CD4-positive, alpha-beta memory T cell (primary cell): ENCODE measurements at regions not wholly inside any gene's neighbourhood (a gene's known extent, or its start where the extent isn't known, plus 50 kb on each side); places are given as distances from the start of the nearest gene placed in this dataset.
"Not testable (repeated sequence)": the region's sequence is repeated elsewhere in the genome, so short reads cannot be mapped to it uniquely, and the experiment has no call there.

Source experiments
- CTCF ChIA-PET: fragments of 350-600 bp; sonication (Branson Sonifier 250); formaldehyde crosslinking; loops from one replicate; lab custom pipeline; 2021; ENCODE audit warnings: inconsistent platforms; ENCODE audit not compliant: partially characterized antibody; lab: Charles Lee
- POLR2A ChIA-PET: fragments of 350-600 bp; sonication (Branson Sonifier 250); formaldehyde crosslinking; loops from one replicate; lab custom pipeline; 2021; ENCODE audit not compliant: partially characterized antibody; lab: Charles Lee
- DNase-seq, 5 donors: peaks; one replicate each; pipeline versions ENCODE4 v3.0.0 to v3.0.0-alpha.2; 2020 to 2022; ENCODE audit warnings: mixed read lengths in 1 of 5
- H3K27ac ChIP-seq: one replicate; pipeline ENCODE4 v1.7.0; 2013; ENCODE audit warnings: low read depth, low read length
- H3K27me3 ChIP-seq: 2 replicates; pipeline ENCODE4 v1.7.0; 2013; ENCODE audit warnings: mild to moderate bottlenecking, low read length, moderate library complexity; ENCODE audit not compliant: insufficient read depth
- H3K36me3 ChIP-seq: 2 replicates; pipeline ENCODE4 v1.7.0; 2013; ENCODE audit warnings: mild to moderate bottlenecking, low read length, moderate library complexity; ENCODE audit not compliant: insufficient read depth
- H3K4me1 ChIP-seq: 2 replicates; pipeline ENCODE4 v1.7.0; 2013; ENCODE audit warnings: mild to moderate bottlenecking, low read length, moderate library complexity; ENCODE audit not compliant: insufficient read depth
- H3K4me3 ChIP-seq, 2 donors: one replicate each; pipeline ENCODE4 v1.7.0; 2013; ENCODE audit warnings: low read length in 2 of 2, mild to moderate bottlenecking in 1 of 2
- H3K9me3 ChIP-seq, 2 donors: one replicate each; pipeline ENCODE4 v1.7.0; 2013; ENCODE audit warnings: low read length in 2 of 2, control low read depth in 1 of 2; ENCODE audit not compliant: control insufficient read depth in 1 of 2
- H3K27ac Mint-ChIP-seq, 7 donors: one replicate each; pipeline ENCODE4 v1.8.0; 2020 to 2021; ENCODE audit warnings: mixed read lengths in 7 of 7, mild to moderate bottlenecking in 6 of 7, inconsistent platforms in 3 of 7, moderate library complexity in 3 of 7
- H3K27me3 Mint-ChIP-seq, 2 donors: one replicate each; pipeline ENCODE4 v1.8.0; 2020 to 2021; ENCODE audit warnings: mixed read lengths in 2 of 2
- H3K36me3 Mint-ChIP-seq, 2 donors: one replicate each; pipeline ENCODE4 v1.8.0; 2020 to 2021; ENCODE audit warnings: mixed read lengths in 2 of 2, inconsistent platforms in 1 of 2, mild to moderate bottlenecking in 1 of 2
- H3K4me1 Mint-ChIP-seq, 4 donors: one replicate each; pipeline ENCODE4 v1.8.0; 2020 to 2021; ENCODE audit warnings: mixed read lengths in 4 of 4, mild to moderate bottlenecking in 1 of 4
- H3K4me3 Mint-ChIP-seq, 8 donors: one replicate each; pipeline ENCODE4 v1.8.0; 2020 to 2021; ENCODE audit warnings: mixed read lengths in 8 of 8, mild to moderate bottlenecking in 7 of 8, moderate library complexity in 6 of 8, inconsistent platforms in 3 of 8
- H3K9me3 Mint-ChIP-seq, 8 donors: one replicate each; pipeline ENCODE4 v1.8.0; 2020 to 2021; ENCODE audit warnings: mixed read lengths in 8 of 8, mild to moderate bottlenecking in 5 of 8, inconsistent platforms in 3 of 8, moderate library complexity in 1 of 8
- intact Hi-C: fragments of 100-400 bp; cut with micrococcal nuclease; formaldehyde crosslinking; loops from one replicate; pipeline ENCODE4 v1.15.1; 2023

- H3K36me3 Mint-ChIP-seq, H3K27ac Mint-ChIP-seq, H3K36me3 ChIP-seq, H3K4me1 Mint-ChIP-seq, H3K27me3 Mint-ChIP-seq, H3K27me3 ChIP-seq, DNase-seq, H3K4me3 ChIP-seq, intact Hi-C loops, H3K4me1 ChIP-seq, H3K9me3 ChIP-seq, H3K9me3 Mint-ChIP-seq, H3K27ac ChIP-seq, H3K4me3 Mint-ChIP-seq, POLR2A ChIA-PET: not testable (repeated sequence)
- CTCF ChIA-PET = interaction anchor here (1.4 kb wide), 1 partner anchor 10 kb away, joined by 3 read pairs; no protein-coding TSS in a partner anchor
Observed at GRCh38 chr3:177457204-177457603, 259.9 kb upstream of the TBL1XR1 start.

GRCh38 chr3:177459401-177459800 lies 262.1 kb upstream of the TBL1XR1 start:
- intact Hi-C loops = no loop called here
- Mint-ChIP-seq H3K4me1 (peaks cover 6 to 8% (median 7%) of the 10 kb centered on the region in 4 donors), H3K4me3 (no peak overlapping the region), H3K27me3 (no peaks in the 10 kb centered on the region), H3K27ac (no peak overlapping the region), H3K36me3 (no peaks in the 10 kb centered on the region), H3K9me3 (no peaks in the 10 kb centered on the region)
- POLR2A ChIA-PET = no interaction called here
- Histone ChIP-seq H3K27me3 (no peaks in the 10 kb centered on the region), H3K4me3 (no peak overlapping the region), H3K4me1 (peaks cover 3% of the 10 kb centered on the region), H3K27ac (no peak overlapping the region), H3K9me3 (no peaks in the 10 kb centered on the region), H3K36me3 (no peaks in the 10 kb centered on the region)
- DNase-seq = no peak
- CTCF ChIA-PET = no interaction called here

- ChIA-PET CTCF (no interaction called here), POLR2A (no interaction called here)
- no peaks in the 10 kb centered on the region for H3K27me3 Mint-ChIP-seq
- no peaks in the 10 kb centered on the region for H3K36me3 Mint-ChIP-seq
- H3K27me3 ChIP-seq = no peaks in the 10 kb centered on the region
- H3K4me1 ChIP-seq = peaks cover 3% of the 10 kb centered on the region
- DNase-seq = no peak
- no peak overlapping the region for H3K27ac ChIP-seq
- peaks cover 6 to 10% (median 9%) of the 10 kb centered on the region in 4 donors for H3K4me1 Mint-ChIP-seq
- no peaks in the 10 kb centered on the region for H3K36me3 ChIP-seq
- H3K9me3 Mint-ChIP-seq = no peaks in the 10 kb centered on the region
- H3K9me3 ChIP-seq = no peaks in the 10 kb centered on the region
- no peak overlapping the region for H3K27ac Mint-ChIP-seq
- no peak overlapping the region for H3K4me3 Mint-ChIP-seq
- intact Hi-C loops = no loop called here
- no peak overlapping the region for H3K4me3 ChIP-seq
Observed at GRCh38 chr3:177460047-177460446, 262.8 kb upstream of the TBL1XR1 start.

GRCh38 chr3:177461765-177462164 lies 264.5 kb upstream of the TBL1XR1 start:
- ChIA-PET POLR2A (no interaction called here), CTCF (no interaction called here)
- no peaks in the 10 kb centered on the region for H3K36me3 Mint-ChIP-seq
- H3K4me1 Mint-ChIP-seq = peaks cover 9 to 10% (median 9%) of the 10 kb centered on the region in 4 donors
- no peaks in the 10 kb centered on the region for H3K9me3 Mint-ChIP-seq
- H3K4me3 ChIP-seq = no peak overlapping the region
- H3K36me3 ChIP-seq = no peaks in the 10 kb centered on the region
- H3K27me3 Mint-ChIP-seq = no peaks in the 10 kb centered on the region
- no peak for DNase-seq
- H3K27me3 ChIP-seq = no peaks in the 10 kb centered on the region
- H3K9me3 ChIP-seq = no peaks in the 10 kb centered on the region
- intact Hi-C loops = no loop called here
- H3K27ac ChIP-seq = no peak overlapping the region
- peaks cover 3% of the 10 kb centered on the region for H3K4me1 ChIP-seq
- no peak overlapping the region for H3K27ac Mint-ChIP-seq
- no peak overlapping the region for H3K4me3 Mint-ChIP-seq

- H3K4me1 Mint-ChIP-seq = peaks cover 9 to 10% (median 9%) of the 10 kb centered on the region in 4 donors
- H3K9me3 ChIP-seq, H3K4me3 Mint-ChIP-seq, H3K27me3 Mint-ChIP-seq, intact Hi-C loops, H3K27ac ChIP-seq, DNase-seq, H3K36me3 Mint-ChIP-seq, H3K27me3 ChIP-seq, H3K4me3 ChIP-seq, CTCF ChIA-PET, H3K4me1 ChIP-seq, H3K27ac Mint-ChIP-seq, H3K36me3 ChIP-seq, H3K9me3 Mint-ChIP-seq: not testable (repeated sequence)
- POLR2A ChIA-PET = interaction anchor here (1.4 kb wide), 1 partner anchor 14 kb away, joined by 4 read pairs; no protein-coding TSS in a partner anchor
Observed at GRCh38 chr3:177463341-177463740, 266.1 kb upstream of the TBL1XR1 start.

GRCh38 chr3:177463863-177464262 lies 266.6 kb upstream of the TBL1XR1 start:
- Histone ChIP-seq H3K27ac (no peak overlapping the region), H3K27me3 (no peaks in the 10 kb centered on the region), H3K4me3 (no peak overlapping the region), H3K4me1 (peaks cover 3% of the 10 kb centered on the region), H3K36me3 (no peaks in the 10 kb centered on the region), H3K9me3 (no peaks in the 10 kb centered on the region)
- intact Hi-C loops = no loop called here
- Mint-ChIP-seq H3K27me3 (no peaks in the 10 kb centered on the region), H3K4me3 (peak overlapping the region in 1 of 8 donors; percentile 39), H3K36me3 (no peaks in the 10 kb centered on the region), H3K9me3 (no peaks in the 10 kb centered on the region), H3K27ac (no peak overlapping the region), H3K4me1 (peaks cover 9 to 10% (median 9%) of the 10 kb centered on the region in 4 donors)
- ChIA-PET CTCF (no interaction called here), POLR2A (interaction anchor here (1.4 kb wide), 1 partner anchor 14 kb away, joined by 4 read pairs; no protein-coding TSS in a partner anchor)
- no peak for DNase-seq

GRCh38 chr3:177464392-177465256 lies 267.3 kb upstream of the TBL1XR1 start:
- DNase-seq = no peak
- peaks cover 3% of the 10 kb centered on the region for H3K4me1 ChIP-seq
- H3K27ac ChIP-seq = no peak overlapping the region
- peak overlapping the region in 1 of 8 donors; percentile 39 for H3K4me3 Mint-ChIP-seq
- H3K36me3 Mint-ChIP-seq = no peaks in the 10 kb centered on the region
- H3K4me3 ChIP-seq = no peak overlapping the region
- peak overlapping the region in 2 of 7 donors; percentile 7 to 17 for H3K27ac Mint-ChIP-seq
- H3K27me3 ChIP-seq = no peaks in the 10 kb centered on the region
- CTCF ChIA-PET = no interaction called here
- no peaks in the 10 kb centered on the region for H3K9me3 ChIP-seq
- peaks cover 9 to 10% (median 9%) of the 10 kb centered on the region in 4 donors for H3K4me1 Mint-ChIP-seq
- no peaks in the 10 kb centered on the region for H3K9me3 Mint-ChIP-seq
- no peaks in the 10 kb centered on the region for H3K36me3 ChIP-seq
- H3K27me3 Mint-ChIP-seq = no peaks in the 10 kb centered on the region
- POLR2A ChIA-PET = interaction anchor here (1.4 kb wide), 1 partner anchor 15 kb away, joined by 4 read pairs; no protein-coding TSS in a partner anchor
- intact Hi-C loops = no loop called here
